LNCAP (cell line): ENCODE measurements at regions not wholly inside any gene's neighbourhood (a gene's known extent, or its start where the extent isn't known, plus 50 kb on each side); places are given as distances from the start of the nearest gene placed in this dataset.

Experiments
- CTCF ChIP-seq: fragments of 450-650 bp; IDR thresholded peaks from 2 replicates; pipeline ENCODE4 v1.5.1; 2017; ENCODE audit warnings: mild to moderate bottlenecking

- no peak for TF ChIP-seq CTCF
Measured at GRCh38 chr2:51263951-51264350, 232.0 kb upstream of the NRXN1 start.

GRCh38 chr2:51258301-51258700 is 226.4 kb upstream of the NRXN1 start:
- no peak for TF ChIP-seq CTCF

- TF ChIP-seq CTCF, result no peak
Measured at GRCh38 chr2:51256736-51257135, 224.8 kb upstream of the NRXN1 start.

GRCh38 chr2:51251356-51251755 is 219.4 kb upstream of the NRXN1 start:
- TF ChIP-seq CTCF, result no peak

GRCh38 chr2:51247252-51247805 is 215.4 kb upstream of the NRXN1 start:
- no peak for TF ChIP-seq CTCF

GRCh38 chr2:51243892-51244535 is 212.1 kb upstream of the NRXN1 start:
- TF ChIP-seq CTCF, result no peak

- no peak for TF ChIP-seq CTCF
Measured at GRCh38 chr2:51237626-51238271, 205.8 kb upstream of the NRXN1 start.
